HG03565 (cell line): ENCODE measurements at regions not wholly inside any gene's neighbourhood (a gene's known extent, or its start where the extent isn't known, plus 50 kb on each side); places are given as distances from the start of the nearest gene placed in this dataset.
"Not testable (repeated sequence)": the region's sequence is repeated elsewhere in the genome, so short reads cannot be mapped to it uniquely, and the experiment has no call there.

Source experiments
- ATAC-seq: cut with Tn5 transposase; IDR thresholded peaks from one replicate; pipeline ENCODE4 v1.9.1; 2021; ENCODE audit warnings: mild to moderate bottlenecking, moderate library complexity; ENCODE audit not compliant: unreplicated experiment

DNA sequence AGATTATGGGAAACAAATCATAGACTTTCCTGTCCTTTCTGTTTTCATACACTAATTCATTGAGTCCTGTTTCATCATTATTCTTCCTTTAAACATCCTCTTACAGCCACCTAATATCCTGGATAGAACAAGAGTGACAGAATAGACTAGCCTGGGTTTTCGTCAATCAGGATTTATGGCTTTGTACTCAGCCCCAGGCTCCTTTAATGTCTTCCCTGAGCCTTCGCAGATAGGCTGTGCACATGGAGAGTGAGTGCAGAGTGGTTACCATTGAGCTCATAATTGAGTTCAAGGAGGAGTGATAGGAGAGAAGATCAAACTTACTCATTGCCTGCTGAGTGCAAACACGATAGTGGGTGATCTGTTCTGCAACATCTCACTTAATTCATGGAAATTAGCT, 304.9 kb downstream of the TDRD3 start:
- ATAC-seq: no peak

DNA sequence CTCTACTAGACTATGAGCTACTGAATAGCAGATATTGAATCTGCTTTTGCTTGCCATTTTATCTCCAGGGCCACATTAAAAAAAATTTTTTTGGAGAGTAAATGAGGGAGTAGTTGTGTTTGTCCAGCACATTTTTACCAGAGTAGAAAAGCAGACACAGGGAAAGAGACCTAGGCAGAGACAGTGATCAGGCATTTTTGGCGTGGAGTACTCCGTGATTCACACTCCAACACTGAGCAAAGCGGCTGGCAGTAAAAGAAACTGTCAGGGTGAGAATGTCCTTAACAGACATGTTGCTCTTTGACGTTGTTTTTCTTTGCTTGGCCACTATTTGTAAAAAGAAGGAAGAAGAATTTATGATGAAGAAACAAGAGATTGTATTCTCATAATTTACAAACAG, 304.0 kb downstream of the TDRD3 start:
- ATAC-seq: no peak

DNA sequence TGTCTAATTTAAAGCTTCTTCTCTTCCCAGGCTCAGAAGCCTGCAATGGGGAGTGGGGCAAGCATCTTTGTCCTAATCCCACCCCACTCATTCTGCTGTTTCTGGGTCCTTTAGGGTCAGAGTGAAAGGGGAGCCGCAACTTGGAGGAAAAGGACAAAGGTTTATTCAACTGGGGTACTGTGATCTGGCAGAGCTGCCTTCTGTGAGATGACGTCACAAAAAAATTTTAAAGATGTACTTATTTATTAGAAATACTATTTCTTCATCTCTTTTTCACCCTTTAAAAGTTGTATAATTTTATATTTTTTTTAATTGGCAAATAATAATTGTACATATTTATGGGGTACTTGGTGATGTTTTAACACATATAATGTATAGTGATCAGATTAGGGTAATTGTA, 302.6 kb downstream of the TDRD3 start:
- ATAC-seq: no peak

DNA sequence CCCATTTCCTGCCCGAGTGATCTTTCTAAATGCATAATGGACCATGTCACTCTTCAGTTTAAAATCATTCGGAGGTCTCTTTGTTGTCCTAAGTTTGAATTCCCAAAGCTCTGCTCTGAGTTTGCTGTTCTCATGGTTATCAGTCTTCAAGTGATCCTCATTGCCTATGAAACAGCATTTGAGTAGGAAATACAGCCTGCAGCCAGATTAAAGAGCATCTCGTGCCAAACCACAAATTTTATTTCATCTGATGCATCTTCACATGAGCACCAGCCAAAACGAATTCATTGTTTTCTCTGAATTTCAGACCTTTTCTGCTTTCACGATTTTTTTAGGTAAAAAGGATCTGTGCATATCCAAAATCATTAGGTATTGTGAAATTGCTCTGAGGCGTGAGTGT, 299.6 kb downstream of the TDRD3 start:
- no peak for ATAC-seq

DNA sequence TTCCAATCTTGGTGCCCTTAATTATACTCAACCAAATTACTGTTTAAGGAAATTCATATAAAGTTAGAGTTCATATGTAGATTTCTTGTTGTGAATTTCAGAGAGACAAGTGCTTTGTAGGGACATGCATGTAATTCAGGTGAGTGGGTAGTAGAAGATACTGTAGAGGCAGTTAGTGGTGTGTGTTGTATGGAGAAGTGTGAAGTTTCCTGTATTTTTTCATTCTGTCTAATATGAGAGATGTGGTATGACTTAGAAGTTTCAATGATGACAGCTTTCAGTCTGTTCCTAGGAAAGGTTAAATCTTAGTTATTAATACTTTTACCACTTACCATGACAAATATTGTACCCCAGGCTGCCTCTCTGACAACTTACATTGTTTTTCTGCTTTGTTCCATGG, 294.2 kb downstream of the TDRD3 start:
- ATAC-seq: no peak

DNA sequence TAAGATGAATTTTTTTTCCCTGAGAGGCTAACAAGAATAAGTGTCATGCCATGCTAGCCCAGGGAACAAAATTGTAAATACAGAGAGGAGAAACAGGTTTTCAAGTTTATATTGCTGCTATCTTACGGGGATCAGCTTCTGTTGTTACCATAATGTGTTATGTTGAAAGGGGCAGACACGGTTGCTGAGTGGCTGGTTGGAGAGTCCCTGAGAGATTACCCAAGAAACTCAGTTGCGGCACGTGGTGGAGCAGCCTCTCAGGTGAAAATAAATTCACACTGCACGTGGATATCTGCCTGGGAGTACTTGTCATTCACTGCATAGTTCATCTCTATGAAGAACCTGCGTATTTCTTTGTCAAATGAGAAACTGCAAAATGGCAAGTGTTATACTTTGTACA, 293.6 kb downstream of the TDRD3 start:
- no peak for ATAC-seq

DNA sequence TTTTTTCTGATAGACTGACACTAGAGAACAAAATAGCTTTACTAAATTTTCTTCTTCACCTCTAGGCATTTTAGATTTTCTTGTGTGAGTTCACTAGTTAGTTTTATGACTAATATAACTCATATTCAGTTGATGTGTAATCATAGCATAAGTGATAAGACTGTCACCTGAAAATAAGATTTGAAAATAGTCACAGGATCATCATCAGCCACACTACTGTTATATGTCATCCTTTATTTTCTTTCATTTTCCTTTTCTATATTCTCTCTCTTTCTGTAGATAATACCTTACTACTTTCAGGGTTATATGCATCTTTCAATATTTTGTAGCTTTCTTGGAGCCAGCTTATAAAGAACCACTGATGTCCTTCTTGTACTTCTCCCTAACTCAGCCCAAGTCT, 292.6 kb downstream of the TDRD3 start:
- peak; percentile 68 for ATAC-seq

DNA sequence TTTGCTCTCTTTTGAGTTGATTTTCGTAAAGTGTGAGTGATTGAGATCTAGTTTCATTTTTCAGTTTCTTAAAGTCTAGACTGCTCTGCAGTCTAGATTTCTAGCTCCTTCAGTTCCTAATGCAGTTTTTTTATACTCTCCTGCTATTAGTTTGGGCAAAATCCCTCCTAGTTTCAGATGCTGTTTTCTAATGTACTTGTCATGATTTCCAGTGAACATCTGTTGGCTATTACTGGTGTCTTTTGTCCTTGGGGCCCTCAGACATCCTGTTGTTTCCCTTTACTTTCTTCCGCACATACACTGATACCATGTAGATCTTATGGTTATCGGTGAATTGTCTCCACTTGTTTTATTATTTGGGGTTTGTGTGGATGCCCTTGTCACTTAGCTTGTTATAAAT, 292.1 kb downstream of the TDRD3 start:
- no peak for ATAC-seq

DNA sequence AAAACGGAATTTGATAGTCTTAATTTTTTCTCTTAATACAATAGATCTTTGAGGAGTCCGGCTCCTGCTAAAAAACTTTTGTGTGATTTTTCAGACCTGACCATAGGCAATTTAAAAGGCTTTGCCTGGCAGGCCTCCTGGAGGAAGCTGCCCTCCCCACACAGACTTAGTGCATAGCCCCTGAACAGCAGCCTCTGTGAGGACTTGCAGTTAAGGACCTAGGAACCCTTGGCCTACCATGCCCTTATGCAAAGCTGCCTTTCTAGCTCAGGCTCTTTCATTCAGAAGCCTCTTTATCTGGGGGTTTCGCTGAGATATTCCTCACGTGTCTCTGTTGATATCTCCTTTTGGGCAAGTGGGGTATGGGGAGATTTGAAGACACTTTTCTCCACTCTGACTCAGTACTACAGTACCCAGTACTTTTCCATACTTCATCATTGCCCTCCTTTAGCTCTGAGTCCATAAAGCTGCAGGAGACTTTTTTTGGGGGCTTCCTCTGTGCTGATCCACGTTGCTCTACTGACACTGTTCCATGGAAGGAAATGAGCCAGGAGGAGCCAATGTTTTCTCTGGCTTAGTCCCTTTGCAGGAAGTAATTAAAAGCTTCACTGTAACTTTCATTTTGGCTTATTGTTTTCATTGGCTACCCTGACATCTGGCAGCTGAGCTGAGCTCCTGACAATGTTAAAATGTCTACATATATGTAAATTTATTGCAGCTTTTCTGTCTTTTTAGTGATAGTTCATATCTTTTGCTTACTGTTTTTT, 283.1 kb downstream of the TDRD3 start:
- no peak for ATAC-seq

DNA sequence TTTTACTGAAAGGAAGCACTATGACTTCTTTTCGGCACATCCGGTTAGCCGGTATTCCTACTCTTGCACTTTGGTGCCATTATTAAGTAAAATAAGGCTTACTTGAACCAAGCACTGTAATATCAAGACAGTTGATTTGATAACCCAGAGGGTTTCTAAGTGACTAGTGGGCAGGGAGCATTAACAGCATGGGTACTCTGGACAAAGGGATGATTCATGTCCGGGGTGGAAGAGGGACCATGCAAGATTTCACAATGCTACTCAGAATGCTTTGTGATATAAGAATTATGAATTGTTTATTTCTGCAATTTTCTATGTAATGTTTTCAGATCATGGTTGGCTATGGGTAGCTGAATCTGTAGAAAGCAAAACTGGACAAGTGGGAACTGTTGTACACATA, 282.1 kb downstream of the TDRD3 start:
- no peak for ATAC-seq

DNA sequence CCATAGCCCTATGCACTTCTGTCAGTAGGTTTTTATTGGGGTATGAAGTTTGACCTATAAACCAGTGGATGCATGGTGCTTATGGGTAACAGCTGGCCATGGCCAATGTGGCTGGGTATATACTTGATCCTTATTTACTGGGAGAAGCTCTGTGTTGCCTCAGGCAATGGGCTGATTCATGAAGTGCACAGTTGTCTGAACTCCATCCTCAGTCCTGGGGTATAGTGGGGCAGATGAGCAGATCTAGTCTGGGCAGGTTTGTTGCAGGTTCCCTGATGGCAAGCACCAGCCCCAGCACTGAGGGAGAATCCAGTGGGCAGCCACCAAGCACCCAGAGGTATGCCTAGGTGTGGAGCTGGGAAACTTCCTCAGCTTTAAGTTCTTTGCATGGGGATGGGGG, 274.4 kb downstream of the TDRD3 start:
- ATAC-seq: no peak

DNA sequence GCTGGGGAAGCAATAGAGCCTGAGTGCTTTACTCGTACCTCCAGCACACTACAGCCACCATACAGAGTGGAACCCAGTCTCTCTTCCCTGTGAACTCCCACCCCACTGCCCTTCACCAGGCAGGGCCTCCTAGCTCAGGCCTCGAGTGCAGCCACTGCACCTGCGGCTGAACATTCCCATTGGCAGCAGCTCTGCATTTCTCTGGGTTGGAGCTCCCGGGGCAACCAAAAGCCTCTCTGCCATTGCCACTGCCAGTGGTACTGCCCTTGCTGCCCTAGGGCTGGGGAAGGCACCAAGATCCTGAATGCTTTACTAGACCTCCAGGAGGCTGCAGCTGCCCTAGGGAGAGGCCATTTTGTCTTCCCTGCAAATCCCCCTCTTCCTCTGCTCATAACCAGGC, 266.8 kb downstream of the TDRD3 start:
- no peak for ATAC-seq

DNA sequence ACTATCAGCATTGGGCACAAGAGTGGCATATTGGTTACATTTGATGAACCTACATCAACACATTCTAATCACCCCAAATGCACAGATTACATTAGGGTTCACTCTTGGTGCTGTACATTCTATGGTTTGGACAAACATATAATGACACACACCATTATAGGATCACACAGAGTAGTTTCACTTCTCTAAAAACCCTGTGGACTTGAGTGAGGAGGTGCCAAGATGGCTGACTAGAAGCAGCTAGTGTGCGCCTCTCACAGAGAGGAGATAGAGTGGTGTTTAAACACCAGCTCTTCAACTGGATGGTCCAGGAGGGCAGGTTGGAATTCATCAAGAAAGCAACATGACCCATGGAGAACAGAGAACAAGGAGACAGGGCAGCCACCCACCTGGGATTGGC, 265.6 kb downstream of the TDRD3 start:
- peak; percentile 73 for ATAC-seq

DNA sequence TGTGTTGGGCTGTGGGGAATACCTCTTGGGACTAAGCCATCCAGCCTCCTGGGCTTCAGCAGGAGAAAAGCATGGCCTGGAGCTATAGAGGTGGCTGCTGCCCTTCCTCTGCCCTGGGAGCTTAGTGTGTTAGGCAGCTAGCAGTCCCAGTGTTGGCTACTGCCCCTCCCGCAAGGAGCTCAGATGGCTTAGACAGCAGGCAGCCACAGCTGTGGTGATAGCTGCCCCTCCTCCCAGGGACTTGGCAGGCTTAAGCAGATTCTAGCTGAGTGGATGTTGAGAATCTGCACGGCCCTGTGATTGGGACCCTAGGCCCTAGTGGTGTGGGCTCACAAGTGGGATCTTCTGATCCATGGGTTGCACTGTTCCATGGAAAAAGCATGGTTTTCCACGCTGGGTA, 264.5 kb downstream of the TDRD3 start:
- no peak for ATAC-seq

DNA sequence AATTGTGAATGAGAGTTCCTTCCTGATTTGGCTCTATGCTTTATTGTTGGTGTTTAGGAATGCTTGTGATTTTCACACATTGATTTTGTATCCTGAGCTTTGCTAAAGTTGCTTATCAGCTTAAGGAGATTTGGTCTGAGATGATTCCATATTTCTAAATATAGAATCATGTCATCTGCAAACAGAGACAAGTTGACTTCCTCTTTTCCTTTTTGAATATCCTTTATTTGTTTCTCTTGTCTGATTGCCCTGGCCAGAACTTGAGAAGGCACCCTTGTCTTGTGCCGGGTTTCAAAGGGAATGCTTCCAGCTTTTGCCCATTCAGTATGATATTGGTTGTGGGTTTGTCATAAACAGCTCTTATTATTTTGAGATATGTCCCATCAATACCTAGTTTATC, 260.6 kb downstream of the TDRD3 start:
- not testable (repeated sequence) for ATAC-seq

DNA sequence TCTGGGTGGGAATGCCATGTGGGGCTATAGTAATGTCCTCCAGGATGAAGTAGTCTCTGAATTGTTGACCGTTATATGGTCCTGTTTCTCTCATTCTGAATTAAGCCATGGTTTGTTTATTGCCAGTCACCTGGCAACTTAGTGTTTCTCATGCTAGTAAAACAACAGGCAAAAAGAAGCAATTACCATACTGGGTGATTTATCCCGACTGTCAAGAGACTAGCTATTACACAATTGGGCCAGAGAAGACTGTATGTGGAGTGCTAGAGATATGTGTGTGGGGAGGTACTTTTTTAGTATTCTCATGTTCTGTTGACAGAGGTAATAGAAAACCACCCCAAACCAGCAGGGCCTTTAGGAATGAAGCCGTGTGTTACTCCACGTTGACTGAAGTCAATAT, 258.2 kb downstream of the TDRD3 start:
- ATAC-seq: no peak

DNA sequence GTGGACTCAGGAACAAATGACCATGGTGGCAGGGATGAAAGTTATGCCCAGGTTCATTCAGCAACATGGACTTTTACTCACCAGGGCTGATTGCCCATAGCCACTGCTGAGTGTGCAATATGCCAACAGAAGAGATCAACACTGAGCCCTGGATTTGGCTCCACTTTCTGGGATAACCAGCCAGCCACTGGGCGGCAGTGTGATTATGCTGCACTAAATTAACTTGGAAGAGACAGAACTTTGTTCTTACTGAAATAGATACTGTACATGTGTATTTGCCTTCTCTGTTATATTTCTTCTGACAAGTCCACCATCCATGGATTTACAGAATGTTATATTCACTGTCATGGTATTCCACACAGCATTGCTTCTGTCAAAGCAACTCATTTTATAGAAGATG, 257.4 kb downstream of the TDRD3 start:
- no peak for ATAC-seq

DNA sequence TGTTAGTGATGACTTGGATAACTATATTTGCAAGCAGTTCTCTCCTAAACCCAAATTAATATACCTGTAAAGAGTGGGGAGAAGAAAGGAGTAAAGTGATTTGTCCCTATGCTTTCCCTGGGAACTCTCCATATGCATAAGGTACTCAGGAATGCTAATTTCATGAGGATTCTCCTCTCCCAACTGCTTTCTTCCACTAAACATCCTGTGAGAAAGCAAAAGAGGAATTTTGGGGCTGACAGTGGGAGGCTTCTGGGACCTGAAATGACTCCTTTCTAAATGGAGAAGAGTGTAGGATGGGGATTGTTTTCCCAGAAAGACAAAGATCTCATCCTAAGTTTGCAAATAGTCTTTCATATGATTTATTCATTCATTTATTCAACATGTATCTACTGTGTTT, 250.5 kb downstream of the TDRD3 start:
- ATAC-seq: no peak

DNA sequence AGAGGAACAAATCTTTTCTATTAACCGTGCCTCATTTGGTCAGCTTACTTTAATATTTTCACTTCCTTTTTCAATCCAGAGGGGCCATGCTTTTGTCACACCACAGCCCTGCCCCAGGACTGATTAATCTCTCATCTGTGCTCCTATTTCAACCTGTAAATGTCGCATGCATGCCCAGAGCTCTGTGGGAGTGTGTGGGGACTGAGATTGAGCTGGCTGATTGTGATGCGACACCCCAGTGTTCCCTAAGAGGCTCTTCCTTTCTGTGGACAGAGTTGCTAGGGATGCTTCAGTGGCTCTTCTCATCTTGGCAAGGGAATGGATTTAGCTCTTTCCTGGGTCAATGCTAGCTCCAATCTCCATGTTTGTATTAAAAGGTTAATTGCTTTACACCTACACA, 249.6 kb downstream of the TDRD3 start:
- ATAC-seq: no peak

DNA sequence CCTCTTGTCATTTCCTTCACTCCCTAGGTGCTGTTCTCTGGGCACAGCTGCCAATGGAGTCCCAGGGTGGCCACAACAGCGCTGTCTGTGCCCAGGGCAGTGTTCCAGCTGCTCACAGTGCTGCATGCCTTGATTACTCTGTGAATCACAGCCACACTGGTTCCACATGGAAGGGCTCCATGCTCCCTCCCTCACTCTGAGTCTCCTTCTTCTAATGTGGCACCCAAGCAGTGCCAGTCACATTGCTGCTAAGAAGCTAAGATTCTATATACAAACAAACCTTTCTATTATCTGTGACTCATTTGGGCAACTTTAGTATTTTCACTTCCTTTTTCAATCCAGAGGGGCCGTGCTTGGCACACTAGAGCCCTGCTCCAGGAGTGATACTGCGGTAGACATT, 248.7 kb downstream of the TDRD3 start:
- ATAC-seq: peak; percentile 60

DNA sequence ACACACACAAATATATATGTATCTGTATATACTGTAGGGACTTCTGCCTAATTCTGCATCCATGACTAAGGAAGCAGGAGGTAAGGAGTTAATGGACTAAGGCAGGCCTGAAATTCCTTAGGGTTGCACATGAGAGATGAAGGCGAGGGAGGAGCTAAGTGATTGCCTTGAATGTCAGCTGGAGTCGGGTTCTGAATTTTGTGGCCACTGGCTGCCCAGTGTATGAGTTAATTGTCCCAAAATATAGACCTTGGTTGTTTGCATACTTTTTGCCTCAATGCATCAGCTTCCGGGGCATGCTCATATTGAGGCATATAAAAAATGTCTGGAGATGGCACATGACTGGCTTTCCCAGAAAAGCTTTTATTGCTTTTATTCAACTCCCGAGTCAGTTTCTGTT, 245.5 kb downstream of the TDRD3 start:
- no peak for ATAC-seq

DNA sequence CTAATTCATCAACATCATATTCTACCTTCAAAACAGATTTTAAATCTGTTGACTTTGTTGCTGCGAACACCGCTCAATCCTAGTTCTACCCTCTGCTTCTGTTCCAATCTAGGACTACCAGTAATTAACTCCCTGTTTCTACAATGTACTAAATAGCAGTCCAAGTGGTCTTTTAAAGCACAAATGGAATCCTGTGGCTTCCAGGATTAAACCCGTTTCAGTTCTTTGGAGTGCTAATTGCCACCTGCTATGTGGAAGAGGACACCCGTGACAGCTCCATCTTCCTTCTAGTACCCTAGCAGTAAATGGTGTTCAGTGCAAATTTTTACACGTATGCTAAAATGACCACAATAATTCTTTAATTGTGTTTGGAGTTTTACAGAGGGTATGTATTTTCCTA, 232.1 kb downstream of the TDRD3 start:
- ATAC-seq: no peak

DNA sequence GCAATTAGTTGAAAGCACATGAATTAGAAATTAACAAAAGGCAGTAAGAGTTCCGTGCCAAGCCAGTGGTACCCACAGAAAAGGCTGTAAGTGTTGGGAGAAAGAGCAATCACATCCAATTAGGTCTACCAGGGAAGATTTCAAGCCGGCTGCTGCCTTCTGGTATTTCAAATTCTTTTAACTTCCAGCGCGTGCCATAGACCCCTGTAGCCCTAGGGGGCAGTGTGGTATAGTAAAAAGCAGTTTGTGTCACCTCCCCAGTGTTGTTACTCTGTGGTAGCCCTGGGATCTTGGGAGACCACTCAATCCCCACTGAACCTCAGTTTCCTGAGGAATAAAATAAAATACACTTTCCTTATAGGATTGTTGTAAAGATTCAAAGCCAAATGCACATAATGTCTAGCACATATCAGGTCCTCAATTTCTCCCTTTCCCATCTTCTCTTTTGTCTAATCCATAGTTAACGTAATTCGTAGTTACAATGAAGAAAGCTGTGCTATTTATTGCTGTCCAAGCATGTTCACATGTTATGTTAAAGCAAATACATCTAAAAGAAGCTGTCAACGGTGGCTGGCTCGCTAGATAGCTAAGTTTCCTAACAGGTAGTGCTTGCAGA, 230.2 kb downstream of the TDRD3 start:
- peak; percentile 80 for ATAC-seq
